ENCODE measurements at regions not wholly inside any gene's neighbourhood (a gene's known extent, or its start where the extent isn't known, plus 50 kb on each side); places are given as distances from the start of the nearest gene placed in this dataset.
"Not testable (repeated sequence)": the region's sequence is repeated elsewhere in the genome, so short reads cannot be mapped to it uniquely, and the experiment has no call there.

GRCh38 chr2:234701421-234701820 is 204.5 kb upstream of the ARL4C start:
- TF ChIP-seq CTCF (conservative IDR thresholded peaks at IDR 0.05 in 1 of 2, IDR thresholded peaks at IDR 0.05 in 1 of 2; ENCODE audit: low read depth in 1 of 2, low read length in 2 of 2): no peak
- no peak for TF ChIP-seq EZH2 (IDR thresholded peaks at IDR 0.05; ENCODE audit: low read length, missing control alignments)
- Histone ChIP-seq H4K20me1 (ENCODE audit: control insufficient read depth, extremely low read depth, insufficient read depth, low read length) (no peaks in the 10 kb centered on the region), H3K27ac (ENCODE audit: insufficient read depth, low read length) (no peak overlapping the region), H3K9ac (ENCODE audit: insufficient read depth, low read length) (no peak overlapping the region), H3K4me1 (ENCODE audit: control insufficient read depth, extremely low read depth, insufficient read depth, low read length) (no peaks in the 10 kb centered on the region), H3K27me3 (ENCODE audit: control insufficient read depth, insufficient read depth, low read length) (no peaks in the 10 kb centered on the region), H3K36me3 (ENCODE audit: control insufficient read depth, insufficient read depth, low read length) (no peaks in the 10 kb centered on the region), H3K4me3 (replicated peaks in 1 of 4; ENCODE audit: control extremely low read depth in 1 of 4, insufficient read depth in 1 of 4, low read depth in 3 of 4, low read length in 4 of 4) (no peak overlapping the region), H3K4me2 (ENCODE audit: extremely low read depth, insufficient read depth, low read length) (no peak overlapping the region), H3K79me2 (ENCODE audit: control insufficient read depth, insufficient read depth, low read length) (no peaks in the 10 kb centered on the region), H2AFZ (ENCODE audit: low read length) (no peak overlapping the region), H3K9me3 (ENCODE audit: control insufficient read depth, insufficient read depth, low read depth, low read length) (no peaks in the 10 kb centered on the region)
- DNase-seq (ENCODE audit: low read depth in 2 of 2): no peak

- H3K27me3 ChIP-seq (ENCODE audit: control insufficient read depth, insufficient read depth, low read length): no peaks in the 10 kb centered on the region
- no peaks in the 10 kb centered on the region for H3K36me3 ChIP-seq (ENCODE audit: control insufficient read depth, insufficient read depth, low read length)
- no peak for DNase-seq (ENCODE audit: low read depth in 2 of 2)
- no peak overlapping the region for H3K27ac ChIP-seq (ENCODE audit: insufficient read depth, low read length)
- H3K4me1 ChIP-seq (ENCODE audit: control insufficient read depth, extremely low read depth, insufficient read depth, low read length): no peaks in the 10 kb centered on the region
- H3K9ac ChIP-seq (ENCODE audit: insufficient read depth, low read length): no peak overlapping the region
- H3K4me2 ChIP-seq (ENCODE audit: extremely low read depth, insufficient read depth, low read length): no peak overlapping the region
- H2AFZ ChIP-seq (ENCODE audit: low read length): no peak overlapping the region
- no peak for TF ChIP-seq EZH2 (IDR thresholded peaks at IDR 0.05; ENCODE audit: low read length, missing control alignments)
- TF ChIP-seq CTCF (conservative IDR thresholded peaks at IDR 0.05 in 1 of 2, IDR thresholded peaks at IDR 0.05 in 1 of 2; ENCODE audit: low read depth in 1 of 2, low read length in 2 of 2): no peak
- H4K20me1 ChIP-seq (ENCODE audit: control insufficient read depth, extremely low read depth, insufficient read depth, low read length): no peaks in the 10 kb centered on the region
- H3K4me3 ChIP-seq (replicated peaks in 1 of 4; ENCODE audit: control extremely low read depth in 1 of 4, insufficient read depth in 1 of 4, low read depth in 3 of 4, low read length in 4 of 4): no peak overlapping the region
- no peaks in the 10 kb centered on the region for H3K79me2 ChIP-seq (ENCODE audit: control insufficient read depth, insufficient read depth, low read length)
- no peaks in the 10 kb centered on the region for H3K9me3 ChIP-seq (ENCODE audit: control insufficient read depth, insufficient read depth, low read depth, low read length)
Observed at GRCh38 chr2:234699456-234699855, 202.6 kb upstream of the ARL4C start.

- not testable (repeated sequence) for H3K27ac ChIP-seq (ENCODE audit: insufficient read depth, low read length); H3K79me2 ChIP-seq (ENCODE audit: control insufficient read depth, insufficient read depth, low read length); H3K4me3 ChIP-seq (replicated peaks in 1 of 4; ENCODE audit: control extremely low read depth in 1 of 4, insufficient read depth in 1 of 4, low read depth in 3 of 4, low read length in 4 of 4); H3K4me2 ChIP-seq (ENCODE audit: extremely low read depth, insufficient read depth, low read length); H3K36me3 ChIP-seq (ENCODE audit: control insufficient read depth, insufficient read depth, low read length); H3K27me3 ChIP-seq (ENCODE audit: control insufficient read depth, insufficient read depth, low read length); H3K4me1 ChIP-seq (ENCODE audit: control insufficient read depth, extremely low read depth, insufficient read depth, low read length); H4K20me1 ChIP-seq (ENCODE audit: control insufficient read depth, extremely low read depth, insufficient read depth, low read length); DNase-seq (ENCODE audit: low read depth in 2 of 2); H2AFZ ChIP-seq (ENCODE audit: low read length); H3K9ac ChIP-seq (ENCODE audit: insufficient read depth, low read length); H3K9me3 ChIP-seq (ENCODE audit: control insufficient read depth, insufficient read depth, low read depth, low read length)
Observed at GRCh38 chr2:234697300-234697876, 200.5 kb upstream of the ARL4C start.
